ENCODE measurements at regions not wholly inside any gene's neighbourhood (a gene's known extent, or its start where the extent isn't known, plus 50 kb on each side); places are given as distances from the start of the nearest gene placed in this dataset.
"Not testable (repeated sequence)": the region's sequence is repeated elsewhere in the genome, so short reads cannot be mapped to it uniquely, and the experiment has no call there.

DNA sequence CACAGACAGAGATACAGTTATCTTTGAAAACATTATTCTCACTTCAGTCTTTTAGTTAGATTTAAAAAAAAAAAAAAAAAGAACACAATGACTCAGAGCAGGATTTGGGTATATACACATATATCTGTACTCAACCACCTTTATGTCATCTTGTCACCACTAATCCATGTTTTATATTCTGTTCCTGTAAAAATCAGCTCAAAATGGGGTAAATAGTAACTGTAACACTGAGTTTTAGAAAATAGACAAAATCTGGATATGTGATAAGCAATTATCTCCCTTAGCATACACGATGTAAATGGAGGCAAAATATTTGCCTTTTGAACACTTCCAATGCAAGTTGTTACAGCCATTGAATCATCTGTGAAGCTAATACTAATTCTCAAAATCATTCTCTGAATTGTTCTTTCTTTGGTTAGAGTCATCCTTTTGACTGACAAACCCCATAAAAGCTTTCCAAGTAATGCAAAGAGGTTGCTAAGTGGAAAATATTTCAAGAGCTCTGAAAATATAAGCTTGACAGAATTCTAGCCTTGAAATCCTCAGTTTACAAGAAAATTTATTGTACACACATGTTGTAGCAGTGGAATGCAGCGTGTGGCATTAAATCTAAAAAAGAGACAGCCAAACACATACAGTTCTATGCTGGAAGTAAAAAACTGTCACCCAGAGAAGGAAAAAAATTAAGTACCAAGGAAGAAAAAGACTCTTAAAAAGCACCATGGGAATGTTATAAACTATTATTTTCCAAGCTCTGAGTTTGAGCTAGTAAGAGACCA lies 502.2 kb upstream of the PHF14 start:
- DNase-seq (ENCODE audit: low read depth), result no peak

DNA sequence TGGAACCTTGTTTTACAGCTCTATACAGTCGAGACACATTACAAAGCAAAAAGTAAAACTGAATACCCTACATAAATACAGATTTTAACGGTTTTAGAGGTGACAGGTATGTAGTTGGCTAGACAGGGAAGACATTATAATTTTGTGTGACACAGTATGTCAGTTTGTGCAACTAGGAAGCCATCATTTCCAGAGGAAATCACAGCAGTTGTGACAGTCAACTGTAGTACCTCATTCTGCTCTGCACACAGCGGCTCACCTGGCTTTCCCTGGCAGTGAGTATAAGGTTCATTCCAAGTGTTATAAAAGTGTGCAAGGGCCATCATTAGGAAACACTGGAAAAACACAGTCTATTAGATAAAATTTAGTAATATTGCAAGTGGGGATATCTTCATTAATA lies 501.6 kb upstream of the PHF14 start:
- no peak for DNase-seq (ENCODE audit: low read depth)

DNA sequence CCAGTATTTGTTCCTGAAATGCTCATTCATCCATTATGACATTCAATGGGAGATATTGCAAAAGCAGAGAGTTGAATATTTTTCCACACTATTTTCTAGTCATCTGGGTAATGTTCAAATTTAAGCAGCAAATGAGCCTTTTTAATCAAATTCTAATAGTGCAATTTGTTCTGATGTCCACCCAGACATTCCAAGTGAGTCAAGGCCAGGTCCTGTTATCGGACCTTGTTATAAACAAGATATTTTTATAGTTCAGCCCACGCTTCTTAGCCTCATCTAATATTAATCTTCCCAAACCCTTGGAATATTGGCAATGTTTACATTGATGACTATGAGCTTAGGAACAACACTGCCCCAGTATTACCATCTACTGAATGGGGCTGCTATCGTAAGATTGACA lies 500.1 kb upstream of the PHF14 start:
- DNase-seq (ENCODE audit: low read depth), result no peak

DNA sequence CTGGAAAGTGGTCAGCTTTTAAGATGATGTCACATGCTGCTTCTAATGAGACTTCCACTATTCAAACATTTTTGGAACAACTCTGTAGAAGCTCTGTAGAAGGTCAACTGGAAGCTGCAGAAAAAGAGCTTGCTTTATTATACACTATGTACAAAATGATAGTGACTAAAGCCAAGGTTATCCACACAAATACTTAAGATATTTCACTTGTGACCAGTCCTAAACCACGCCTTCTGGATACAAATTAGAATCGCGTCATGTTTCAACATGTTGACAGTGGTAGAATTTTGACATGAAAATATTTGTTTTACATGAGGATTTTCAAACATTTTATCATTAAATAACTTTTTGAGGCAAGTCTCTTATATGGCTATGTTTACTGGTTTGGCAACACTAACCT lies 499.6 kb upstream of the PHF14 start:
- no peak for DNase-seq (ENCODE audit: low read depth)

DNA sequence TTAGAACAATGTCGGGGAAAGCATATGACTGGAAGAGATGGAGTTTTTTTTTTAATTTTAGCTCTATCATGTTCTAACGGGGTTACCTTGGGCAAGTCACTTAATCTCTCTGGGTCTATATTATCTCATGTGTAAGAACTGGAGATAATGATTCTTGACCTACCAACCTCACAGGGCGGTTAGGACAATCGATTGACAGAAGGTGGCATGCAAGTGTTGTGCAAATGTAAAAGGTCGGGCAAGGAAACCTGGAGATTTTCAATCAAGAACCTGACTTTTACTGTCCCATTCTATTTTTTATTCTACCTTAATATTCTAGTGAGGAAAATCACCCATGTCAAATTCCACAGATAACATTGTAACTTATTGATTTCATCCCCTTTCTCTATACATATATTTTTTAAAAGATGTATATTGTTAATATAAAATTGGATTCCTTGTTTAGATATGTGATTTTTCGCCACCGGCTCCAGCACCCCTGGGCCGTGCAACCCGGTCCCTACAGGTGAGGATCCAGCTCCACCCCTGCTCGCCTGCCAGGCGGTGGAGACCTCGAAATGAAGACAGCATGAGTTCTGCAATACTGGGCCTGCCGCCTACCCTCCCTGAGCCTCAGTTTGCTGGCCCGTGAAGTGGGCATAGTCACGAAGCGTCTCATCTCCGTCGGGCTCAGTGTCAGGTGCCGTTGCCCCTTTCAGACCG lies 497.6 kb upstream of the PHF14 start:
- DNase-seq (ENCODE audit: low read depth), result no peak

DNA sequence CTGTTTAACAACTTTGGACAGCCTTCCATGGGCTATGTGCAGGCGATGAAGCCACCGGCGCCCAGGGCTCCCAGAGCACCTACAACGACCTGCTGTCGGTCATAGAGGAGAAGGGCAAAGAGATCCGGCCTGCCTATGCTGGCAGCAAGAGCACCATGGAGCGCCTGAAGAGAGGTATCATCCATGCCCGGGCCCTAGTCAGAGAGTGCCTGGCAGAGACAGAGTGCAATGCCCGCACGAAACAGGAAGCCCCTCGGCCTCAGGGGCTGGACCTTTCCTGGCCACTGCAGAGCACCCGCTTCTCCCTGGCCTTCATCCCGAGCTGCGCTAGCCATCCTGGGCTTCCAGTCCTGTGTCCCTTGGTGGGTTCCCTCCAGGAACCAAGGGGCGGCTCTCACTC lies 497.0 kb upstream of the PHF14 start:
- DNase-seq (ENCODE audit: low read depth), result no peak

DNA sequence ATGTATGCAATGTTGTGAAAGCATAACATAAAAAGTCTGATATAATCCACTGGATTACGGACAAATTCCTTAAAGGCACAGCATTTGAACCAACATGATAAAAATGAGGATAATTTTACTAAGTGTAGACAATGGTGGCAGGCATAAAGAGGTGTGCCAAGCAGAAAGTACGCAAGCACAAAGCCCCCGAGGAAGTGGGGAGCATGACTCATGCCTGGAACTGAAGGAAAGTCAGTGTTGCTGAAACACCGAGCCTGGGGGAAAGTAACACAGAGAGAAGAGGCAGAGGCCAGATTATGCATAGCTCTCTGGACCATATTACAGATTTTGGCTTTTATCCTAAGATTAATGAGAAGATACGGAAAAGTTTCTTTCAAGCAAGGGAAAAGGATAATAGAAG lies 490.0 kb upstream of the PHF14 start:
- DNase-seq (ENCODE audit: low read depth), result no peak

DNA sequence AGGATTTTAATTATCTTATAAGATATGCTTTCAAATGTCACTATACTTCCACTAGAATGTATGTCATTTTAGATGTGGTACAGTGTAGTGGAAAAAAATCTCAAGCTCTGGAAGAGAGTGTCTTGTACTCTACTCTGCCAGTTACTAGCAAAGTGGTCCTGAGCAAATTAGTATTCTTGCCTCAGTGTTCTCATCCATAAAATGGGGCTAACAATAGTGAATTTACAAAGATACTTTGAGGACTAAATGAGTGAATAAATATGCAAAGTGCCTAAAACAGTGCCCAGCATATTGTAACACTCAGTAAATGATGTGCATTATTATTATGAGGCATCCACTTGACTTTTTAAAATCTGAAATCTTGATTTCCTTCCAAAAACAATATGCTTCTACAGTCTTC lies 488.9 kb upstream of the PHF14 start:
- DNase-seq (ENCODE audit: low read depth), result no peak

DNA sequence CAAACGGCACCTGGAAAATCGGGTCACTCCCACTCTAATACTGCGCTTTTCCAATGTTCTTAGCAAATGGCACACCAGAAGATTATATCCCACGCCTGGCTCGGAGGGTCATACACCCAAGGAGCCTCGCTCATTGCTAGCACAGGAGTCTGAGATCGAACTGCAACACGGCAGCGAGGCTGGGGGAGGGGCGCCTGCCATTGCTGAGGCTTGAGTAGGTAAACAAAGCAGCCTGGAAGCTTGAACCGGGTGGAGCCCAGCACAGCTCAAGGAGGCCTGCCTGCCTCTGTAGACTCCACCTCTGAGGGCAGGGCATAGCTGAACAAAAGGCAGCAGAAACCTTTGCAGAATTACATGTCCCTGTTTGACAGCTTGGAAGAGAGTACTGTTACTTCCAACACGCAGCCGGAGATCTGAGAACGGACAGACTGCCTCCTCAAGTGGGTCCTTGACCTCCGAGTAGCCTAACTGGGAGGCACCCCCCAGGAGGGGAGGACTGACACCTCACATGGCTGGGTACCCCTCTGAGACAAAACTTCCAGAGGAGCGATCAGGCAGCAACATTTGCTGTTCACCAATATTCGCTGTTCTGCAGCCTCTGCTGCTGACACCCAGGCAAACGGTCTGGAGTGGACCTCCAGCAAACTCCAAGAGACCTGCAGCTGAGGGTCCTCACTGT lies 472.3 kb upstream of the PHF14 start:
- DNase-seq (ENCODE audit: low read depth), result not testable (repeated sequence)

DNA sequence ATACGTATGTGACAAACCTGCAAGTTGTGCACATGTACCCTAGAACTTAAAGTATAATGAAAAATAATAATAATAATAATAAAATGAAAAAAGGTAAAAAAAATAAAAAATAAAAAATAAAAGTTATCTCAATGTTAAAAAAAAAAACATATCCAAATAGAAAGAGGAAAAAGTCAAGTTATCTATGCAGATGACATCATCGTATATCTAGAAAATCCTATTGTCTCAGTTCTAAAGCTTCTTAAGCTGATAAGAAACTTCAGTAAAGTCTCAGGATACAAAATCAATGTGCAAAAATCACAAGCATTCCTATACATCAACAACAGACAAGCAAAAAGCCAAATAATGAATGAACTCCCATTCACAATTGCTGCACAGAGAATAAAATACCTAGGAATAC lies 466.6 kb upstream of the PHF14 start:
- DNase-seq (ENCODE audit: low read depth), result no peak

DNA sequence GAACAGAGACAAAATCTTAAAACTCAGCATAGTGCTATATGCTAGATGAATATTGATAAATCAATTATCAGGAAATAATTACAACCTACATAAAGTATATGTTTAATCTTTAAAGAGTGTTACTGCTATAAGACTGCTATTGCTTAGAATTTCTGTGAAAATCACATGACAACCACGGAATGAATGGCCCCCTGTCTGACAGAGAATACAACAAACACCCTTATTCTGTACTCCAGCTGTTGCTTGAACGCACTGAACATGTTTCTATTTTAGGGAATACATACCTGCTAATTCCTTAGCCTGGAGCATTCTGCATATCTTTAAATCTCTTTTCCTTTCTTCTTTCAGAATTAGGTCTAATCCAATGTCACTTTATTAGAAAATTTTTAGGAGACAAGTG lies 452.4 kb upstream of the PHF14 start:
- DNase-seq (ENCODE audit: low read depth), result no peak

DNA sequence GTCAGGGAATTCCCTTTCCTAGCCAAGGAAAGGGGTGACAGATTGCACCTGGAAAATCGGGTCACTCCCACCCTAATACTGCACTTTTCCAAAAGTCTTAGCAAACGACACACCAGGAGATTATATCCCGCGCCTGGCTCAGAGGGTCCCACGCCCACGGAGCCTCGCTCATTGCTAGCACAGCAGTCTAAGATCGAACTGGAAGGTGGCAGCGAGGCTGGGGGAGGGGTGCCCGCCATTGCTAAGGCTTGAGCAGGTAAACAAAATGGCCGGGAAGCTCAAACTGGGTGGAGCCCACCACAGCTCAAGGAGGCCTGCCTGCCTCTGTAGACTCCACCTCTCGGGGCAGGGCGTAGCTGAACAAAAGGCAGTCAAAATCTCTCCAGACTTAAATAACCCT lies 440.2 kb upstream of the PHF14 start:
- not testable (repeated sequence) for DNase-seq (ENCODE audit: low read depth)

DNA sequence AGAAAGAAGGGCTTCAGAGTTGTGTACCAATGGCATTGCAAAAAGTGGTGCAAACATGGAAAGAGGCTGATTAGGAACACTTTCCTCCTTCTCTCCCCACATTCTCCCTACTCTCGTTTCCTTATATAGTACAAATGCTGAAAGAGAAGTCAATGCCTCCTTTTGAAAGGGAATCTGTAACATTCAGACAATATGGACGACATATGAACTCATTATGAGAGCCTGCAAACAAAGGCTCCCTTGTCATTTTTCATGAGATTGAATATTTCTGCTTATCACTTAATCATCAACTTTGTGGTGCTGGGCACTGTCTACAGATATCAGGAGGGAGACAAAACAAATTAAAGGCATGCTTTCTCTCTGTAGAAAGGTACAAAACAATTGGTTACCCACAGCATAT lies 437.1 kb upstream of the PHF14 start:
- DNase-seq (ENCODE audit: low read depth), result no peak

DNA sequence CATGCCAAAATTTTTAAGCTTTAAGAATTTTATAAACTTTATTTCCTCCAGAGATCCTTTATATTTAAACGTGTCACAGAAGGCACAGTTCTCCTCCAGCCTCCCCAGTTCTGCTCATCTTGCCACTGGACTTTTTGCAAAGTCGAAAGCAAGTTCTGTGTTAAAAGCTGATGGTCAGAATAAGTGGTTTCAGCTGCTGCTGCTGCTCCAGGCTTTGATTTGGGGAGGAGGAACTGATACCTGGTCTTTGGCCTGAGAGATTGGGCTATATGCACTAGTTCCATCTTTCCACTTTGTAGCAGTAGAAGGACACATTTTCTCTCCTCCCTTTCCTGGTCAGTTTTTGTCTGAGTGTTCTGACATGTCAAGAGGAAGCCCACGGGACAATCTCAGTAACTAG lies 435.9 kb upstream of the PHF14 start:
- no peak for DNase-seq (ENCODE audit: low read depth)

DNA sequence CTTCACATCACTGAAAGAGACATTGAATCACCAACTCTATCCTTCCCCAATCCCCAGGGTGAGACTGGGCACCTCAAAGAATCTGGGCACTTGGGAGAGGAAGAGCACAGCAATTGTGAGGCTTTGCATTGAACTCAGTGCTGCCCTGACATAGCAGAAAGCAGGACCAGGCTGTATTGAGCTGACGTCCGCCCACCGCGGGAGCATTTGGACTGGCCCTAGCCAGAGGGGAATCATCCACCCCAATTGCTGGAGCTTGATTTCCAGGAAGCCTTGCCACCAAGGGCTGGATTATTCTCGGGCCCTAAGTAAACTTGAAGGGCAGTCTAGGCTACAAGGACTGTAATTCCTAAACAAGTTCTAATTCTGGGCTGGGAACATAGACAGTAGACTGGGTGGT lies 416.3 kb upstream of the PHF14 start:
- DNase-seq (ENCODE audit: low read depth), result no peak

DNA sequence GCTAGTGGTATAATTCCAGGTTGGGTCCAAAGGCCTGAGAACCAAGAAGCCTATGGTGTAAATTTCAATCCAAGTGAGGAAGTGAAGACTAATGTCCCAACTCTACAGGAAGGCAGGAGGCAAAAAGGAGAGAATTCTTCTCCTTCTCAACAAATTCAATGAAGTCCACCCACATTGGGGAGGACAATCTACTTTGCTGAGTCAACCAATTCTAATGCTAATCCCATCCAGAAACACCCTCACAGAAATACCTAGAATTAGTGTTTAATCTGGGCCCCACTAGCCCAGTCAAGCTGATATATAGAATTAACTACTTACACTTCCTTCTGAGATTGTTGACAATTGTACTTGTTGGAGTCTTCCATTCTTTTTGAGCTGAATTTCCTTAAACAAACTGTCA lies 413.2 kb upstream of the PHF14 start:
- no peak for DNase-seq (ENCODE audit: low read depth)

DNA sequence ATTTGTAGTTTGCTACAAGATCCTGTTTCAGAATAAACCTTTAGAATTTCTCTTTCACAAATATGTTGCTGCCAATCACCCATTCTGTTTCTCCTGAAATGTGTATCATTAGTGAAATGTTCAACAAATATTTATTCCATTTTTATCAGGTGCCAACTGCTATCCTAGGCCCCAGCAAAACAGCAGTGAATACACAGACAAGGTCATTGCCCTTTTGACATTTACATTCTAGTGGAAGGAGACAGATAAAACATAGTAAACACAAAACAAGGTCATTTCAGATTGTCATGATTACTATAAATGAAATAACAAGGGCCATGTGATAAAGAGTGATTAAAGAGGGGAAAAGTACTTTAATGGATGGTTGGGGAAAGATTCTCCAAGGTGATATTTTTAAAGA lies 404.8 kb upstream of the PHF14 start:
- no peak for DNase-seq (ENCODE audit: low read depth)

DNA sequence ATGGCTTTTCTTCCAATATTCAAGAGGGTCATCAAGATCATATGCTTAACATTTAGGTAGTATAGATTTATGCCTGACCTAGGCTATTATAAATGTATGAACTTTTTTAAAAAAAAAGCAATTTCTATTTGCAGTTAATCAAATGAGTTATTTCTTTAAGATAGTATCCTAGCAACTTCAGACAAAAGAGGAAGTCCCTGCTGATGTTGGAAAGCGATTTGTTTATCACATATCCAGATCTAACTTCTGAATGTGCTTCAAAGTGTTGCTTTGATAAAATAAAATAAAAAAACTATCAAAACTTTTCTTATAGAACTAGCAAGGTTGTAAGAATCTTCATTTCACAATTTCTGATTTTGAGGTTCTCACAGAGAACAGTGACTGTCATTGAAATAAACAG lies 401.9 kb upstream of the PHF14 start:
- no peak for DNase-seq (ENCODE audit: low read depth)

DNA sequence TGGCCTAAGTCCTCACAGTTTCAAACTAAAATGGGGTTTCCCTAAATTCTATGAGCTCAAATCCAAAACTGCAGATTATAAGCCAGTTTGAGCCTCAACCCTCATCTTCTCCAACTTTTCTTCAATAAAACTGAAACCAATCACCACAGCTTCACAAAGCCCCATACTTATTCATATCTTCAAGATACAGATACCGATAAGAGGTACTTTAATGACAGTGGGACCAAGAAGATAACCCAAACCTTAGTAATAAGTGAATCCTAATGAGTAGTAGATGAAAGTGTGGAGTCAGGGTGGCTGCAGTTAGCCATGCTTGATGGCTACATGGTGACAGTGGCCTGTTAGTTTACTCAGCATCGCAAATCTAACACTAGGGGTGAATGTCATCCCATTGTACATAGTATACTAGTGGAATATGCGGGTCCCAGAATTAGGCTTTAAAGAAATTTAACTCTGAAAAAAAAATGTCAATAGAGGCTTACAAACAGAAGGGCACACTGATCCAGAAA lies 395.8 kb upstream of the PHF14 start:
- DNase-seq (ENCODE audit: low read depth), result no peak

DNA sequence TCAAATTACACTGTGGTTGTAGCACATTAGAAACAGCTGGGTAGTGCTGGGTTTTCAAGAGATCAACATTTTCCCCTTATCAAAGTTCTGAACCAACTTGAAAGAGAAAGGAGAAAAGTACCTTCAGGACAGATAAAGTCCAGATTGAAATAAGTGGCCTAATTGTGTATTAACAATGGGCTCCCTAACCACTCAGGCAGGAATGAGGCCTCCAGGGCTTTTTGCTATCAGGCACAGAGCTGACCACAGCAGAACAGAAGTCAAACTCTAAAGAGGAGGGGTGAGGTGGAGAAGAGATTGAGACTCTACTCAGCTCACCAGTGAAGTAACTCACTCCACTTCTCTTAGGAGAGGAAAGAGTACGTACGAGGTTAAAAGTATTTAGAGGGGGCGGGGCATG lies 394.1 kb upstream of the PHF14 start:
- no peak for DNase-seq (ENCODE audit: low read depth)

DNA sequence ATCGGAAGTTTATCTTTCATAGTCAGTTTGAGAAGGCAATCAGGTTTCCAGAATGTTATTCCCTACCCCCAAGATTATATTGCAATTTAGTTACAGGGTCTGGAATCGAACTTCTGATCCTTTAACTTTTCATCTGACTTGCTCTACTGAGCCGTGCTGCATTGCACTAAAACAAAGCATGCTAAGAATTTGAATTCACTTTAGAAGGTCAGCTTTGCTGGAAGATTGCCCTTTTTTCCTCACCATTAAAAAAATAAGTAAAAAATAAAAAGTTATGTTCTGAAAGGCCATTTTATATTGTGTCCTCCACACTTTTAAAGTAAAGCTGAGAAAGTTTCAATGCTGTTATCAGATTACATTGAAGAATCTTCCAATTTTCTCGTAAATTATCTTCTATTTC lies 388.8 kb upstream of the PHF14 start:
- DNase-seq (ENCODE audit: low read depth), result no peak

DNA sequence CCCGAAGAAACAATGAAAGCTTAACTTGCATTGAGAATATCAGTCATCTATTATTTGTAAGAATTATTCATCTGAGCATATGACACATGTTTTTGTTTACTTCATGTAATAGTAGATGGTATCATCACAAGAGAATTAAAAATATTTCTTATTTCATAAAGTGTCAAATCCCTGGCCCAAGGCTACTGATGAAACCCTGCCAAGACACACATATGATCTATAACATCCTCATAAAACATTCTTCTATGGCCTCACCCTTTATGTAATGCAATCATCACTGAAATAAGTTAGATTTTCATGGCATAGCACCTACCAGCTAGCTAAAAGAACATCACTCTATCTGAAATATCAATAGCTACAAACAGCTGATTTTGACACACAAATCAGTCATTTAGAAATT lies 385.6 kb upstream of the PHF14 start:
- no peak for DNase-seq (ENCODE audit: low read depth)

DNA sequence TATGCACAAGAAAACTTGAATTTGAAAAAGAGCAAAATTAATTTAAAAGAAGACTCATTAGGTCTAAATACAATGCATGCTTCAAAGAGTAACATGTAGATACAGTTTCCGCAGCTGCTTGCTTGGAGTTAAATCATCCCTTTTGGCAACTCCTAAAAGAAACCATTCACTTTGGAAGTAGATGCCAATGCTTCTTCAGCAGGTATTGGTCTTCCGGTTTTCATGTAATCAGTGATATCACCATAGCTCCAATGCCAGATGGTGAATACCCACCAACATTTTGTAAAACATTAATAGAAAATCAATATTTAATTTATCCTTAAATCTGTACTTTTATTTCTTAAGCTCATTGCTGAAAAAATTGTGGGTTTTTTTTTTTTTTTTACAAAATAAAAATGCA lies 381.1 kb upstream of the PHF14 start:
- DNase-seq (ENCODE audit: low read depth), result no peak

Measured in M059J (cell line).